22Rv1 (cell line): ENCODE measurements at regions not wholly inside any gene's neighbourhood (a gene's known extent, or its start where the extent isn't known, plus 50 kb on each side); places are given as distances from the start of the nearest gene placed in this dataset.
"Not testable (repeated sequence)": the region's sequence is repeated elsewhere in the genome, so short reads cannot be mapped to it uniquely, and the experiment has no call there.

ENCODE experiments used
- CTCF ChIP-seq: fragments of 450-650 bp; IDR thresholded peaks from 2 replicates; pipeline ENCODE4 v1.5.1; 2017; ENCODE audit warnings: mild to moderate bottlenecking
- ZFX ChIP-seq: fragments of 450-650 bp; IDR thresholded peaks from 2 replicates; pipeline ENCODE4 v1.6.1; 2017; ENCODE audit warnings: antibody characterized with exemption, borderline replicate concordance

GRCh38 chr17:15850687-15851086 is 94.2 kb upstream of the ADORA2B start:
- not testable (repeated sequence) for TF ChIP-seq CTCF, ZFX
